HG02973 (cell line): ENCODE measurements at regions not wholly inside any gene's neighbourhood (a gene's known extent, or its start where the extent isn't known, plus 50 kb on each side); places are given as distances from the start of the nearest gene placed in this dataset.
"Not testable (repeated sequence)": the region's sequence is repeated elsewhere in the genome, so short reads cannot be mapped to it uniquely, and the experiment has no call there.

Source experiments
- ATAC-seq: cut with Tn5 transposase; IDR thresholded peaks from one replicate; pipeline ENCODE4 v1.9.1; 2021; ENCODE audit warnings: moderate library complexity; ENCODE audit not compliant: unreplicated experiment

GRCh38 chr7:81080553-81080952 lies 161.7 kb upstream of the SEMA3C start:
- ATAC-seq, result no peak

GRCh38 chr7:81079746-81080145 lies 160.9 kb upstream of the SEMA3C start:
- ATAC-seq, result no peak

GRCh38 chr7:81075150-81075549 lies 156.3 kb upstream of the SEMA3C start:
- ATAC-seq, result no peak

- no peak for ATAC-seq
Measured at GRCh38 chr7:81074406-81074805, 155.6 kb upstream of the SEMA3C start.

- ATAC-seq, result no peak
Measured at GRCh38 chr7:81073931-81074251, 155.0 kb upstream of the SEMA3C start.

- no peak for ATAC-seq
Measured at GRCh38 chr7:81070956-81071355, 152.1 kb upstream of the SEMA3C start.

GRCh38 chr7:81066797-81067196 lies 147.9 kb upstream of the SEMA3C start:
- ATAC-seq, result no peak

- ATAC-seq, result no peak
Measured at GRCh38 chr7:81064426-81064825, 145.6 kb upstream of the SEMA3C start.

- no peak for ATAC-seq
Measured at GRCh38 chr7:81062755-81063154, 143.9 kb upstream of the SEMA3C start.

GRCh38 chr7:81057469-81057868 lies 138.6 kb upstream of the SEMA3C start:
- ATAC-seq, result not testable (repeated sequence)

- no peak for ATAC-seq
Measured at GRCh38 chr7:81053623-81054022, 134.8 kb upstream of the SEMA3C start.

GRCh38 chr7:81051811-81052413 lies 133.1 kb upstream of the SEMA3C start:
- no peak for ATAC-seq

GRCh38 chr7:81045491-81046030 lies 126.7 kb upstream of the SEMA3C start:
- ATAC-seq, result no peak

GRCh38 chr7:81042646-81043045 lies 123.8 kb upstream of the SEMA3C start:
- not testable (repeated sequence) for ATAC-seq

GRCh38 chr7:81040496-81040895 lies 121.6 kb upstream of the SEMA3C start:
- ATAC-seq, result no peak

- ATAC-seq, result no peak
Measured at GRCh38 chr7:81036871-81037270, 118.0 kb upstream of the SEMA3C start.

GRCh38 chr7:81036057-81036456 lies 117.2 kb upstream of the SEMA3C start:
- ATAC-seq, result no peak

GRCh38 chr7:81031996-81032395 lies 113.1 kb upstream of the SEMA3C start:
- no peak for ATAC-seq

- no peak for ATAC-seq
Measured at GRCh38 chr7:81031243-81031642, 112.4 kb upstream of the SEMA3C start.

GRCh38 chr7:81030472-81030871 lies 111.6 kb upstream of the SEMA3C start:
- no peak for ATAC-seq

GRCh38 chr7:81029511-81029910 lies 110.7 kb upstream of the SEMA3C start:
- no peak for ATAC-seq

- no peak for ATAC-seq
Measured at GRCh38 chr7:81025360-81025759, 106.5 kb upstream of the SEMA3C start.

GRCh38 chr7:81014908-81015307 lies 96.1 kb upstream of the SEMA3C start:
- ATAC-seq, result no peak
